Smooth muscle cell of the brain vasculature (primary cell): ENCODE measurements at regions not wholly inside any gene's neighbourhood (a gene's known extent, or its start where the extent isn't known, plus 50 kb on each side); places are given as distances from the start of the nearest gene placed in this dataset.
A peak's percentile ranks its signal among the peaks of the same experiment; 100 is the strongest.

Experiments
- DNase-seq: peaks from one replicate; pipeline ENCODE4 v3.0.0-alpha.2; 2012; ENCODE audit warnings: low read depth, low spot score

DNA sequence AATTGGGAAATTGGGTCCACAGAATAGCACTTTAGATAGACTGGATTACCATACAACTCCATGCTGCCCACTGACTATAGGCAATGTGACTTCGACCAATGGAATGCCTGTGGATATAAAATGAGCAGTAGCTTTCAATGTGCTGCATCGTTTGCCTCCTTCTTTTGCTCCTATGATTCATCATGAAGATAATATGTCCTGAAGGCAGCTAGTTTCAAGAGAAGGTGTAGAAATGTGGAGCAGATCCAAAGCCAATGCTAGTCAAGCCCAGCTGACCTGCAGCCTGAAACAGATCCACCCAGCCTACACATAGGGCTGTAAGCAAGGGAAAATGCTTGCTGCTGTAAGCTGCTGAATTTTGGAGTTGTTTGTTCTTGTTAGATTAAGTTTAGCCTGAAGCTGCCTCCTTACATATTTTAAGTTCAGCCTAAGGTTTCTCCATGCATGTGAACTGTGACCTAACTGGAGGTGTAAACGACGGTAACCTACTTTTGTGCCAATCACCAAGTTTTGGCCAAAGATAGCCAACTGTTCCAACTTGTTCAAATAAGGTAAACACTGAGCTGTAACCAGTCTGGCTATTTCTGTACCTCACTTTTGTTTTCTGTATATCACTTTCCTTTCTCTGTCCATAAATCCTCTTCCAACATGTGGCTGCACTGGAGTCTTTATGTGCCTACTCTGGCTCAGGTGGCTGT is 169.1 kb upstream of the AVPR1A start:
- DNase-seq, result no peak

DNA sequence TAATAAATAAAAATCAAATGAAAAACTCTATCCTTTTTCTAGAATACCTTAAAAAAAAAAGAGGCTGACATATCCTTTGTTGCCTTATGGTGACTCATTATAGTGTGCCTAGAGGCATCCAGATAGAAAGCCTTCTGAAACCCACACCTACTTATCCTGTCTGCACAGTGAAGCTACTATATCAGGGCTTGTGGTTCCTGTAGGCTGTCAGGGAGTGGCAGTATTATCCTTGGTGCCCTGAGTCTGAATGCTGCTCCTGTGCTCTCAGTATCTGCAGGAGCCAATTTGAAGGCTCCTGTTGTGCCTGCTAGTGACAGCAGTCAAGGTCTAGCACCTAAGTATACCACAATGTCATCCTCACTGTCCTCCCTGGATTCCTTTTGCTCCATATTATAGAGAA is 168.4 kb upstream of the AVPR1A start:
- DNase-seq, result no peak

DNA sequence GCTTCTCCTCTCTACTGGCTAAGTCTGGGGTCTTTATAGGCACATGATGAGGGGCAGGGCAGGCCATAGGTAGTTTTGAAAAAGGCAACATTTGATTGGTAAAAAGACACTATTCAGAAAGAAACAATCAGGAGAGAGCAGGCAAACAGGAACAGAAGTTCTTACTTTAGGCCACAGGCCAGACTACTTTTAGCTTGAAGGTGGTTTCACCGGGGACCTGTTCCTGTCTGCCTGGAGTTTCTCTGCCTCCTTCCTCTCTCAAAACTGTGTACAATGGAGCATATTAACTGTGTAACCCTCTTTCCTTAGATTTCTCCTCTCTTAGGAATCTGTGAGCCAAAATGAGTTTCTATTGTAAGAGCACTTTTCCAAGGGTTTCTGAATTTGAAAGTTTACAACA is 167.9 kb upstream of the AVPR1A start:
- no peak for DNase-seq

DNA sequence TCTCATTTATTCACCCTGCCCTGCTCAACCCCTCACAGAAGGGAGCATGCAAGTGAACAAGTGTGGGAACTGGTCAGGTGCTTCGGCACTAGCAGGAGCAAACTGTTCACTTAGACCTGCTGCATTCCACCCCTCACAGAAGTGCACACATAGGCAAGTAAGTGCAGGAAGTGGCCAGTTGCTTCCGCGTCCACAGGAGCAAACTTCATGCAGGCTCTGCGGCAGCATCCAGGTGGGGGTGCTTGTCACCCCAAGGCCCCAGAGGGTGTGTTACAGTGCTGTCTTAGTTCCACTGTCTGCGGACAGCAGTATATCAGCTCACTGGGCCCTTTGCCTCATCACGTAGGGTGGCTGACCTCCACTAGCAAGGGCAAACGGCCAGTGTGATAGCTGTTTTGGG is 167.3 kb upstream of the AVPR1A start:
- DNase-seq, result no peak

DNA sequence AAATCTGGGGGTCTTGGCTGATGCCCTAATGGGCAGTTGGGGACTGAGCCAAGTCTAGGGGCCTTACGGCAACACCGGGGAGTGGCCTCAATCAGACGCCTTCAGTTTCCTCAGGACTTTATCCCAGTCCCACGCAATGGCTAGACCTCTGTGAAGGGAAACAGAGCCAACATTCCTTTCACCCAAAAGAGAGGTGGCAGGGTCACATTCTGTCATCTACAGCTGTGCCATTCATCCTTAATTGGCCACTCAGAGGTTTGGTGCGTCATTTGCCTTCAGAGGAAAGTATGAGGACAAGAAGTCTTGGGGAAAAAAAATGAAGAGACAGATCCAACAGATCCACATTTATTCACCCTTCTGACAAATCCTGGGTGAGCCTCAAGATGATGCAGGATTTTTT is 166.9 kb upstream of the AVPR1A start:
- DNase-seq, result no peak

DNA sequence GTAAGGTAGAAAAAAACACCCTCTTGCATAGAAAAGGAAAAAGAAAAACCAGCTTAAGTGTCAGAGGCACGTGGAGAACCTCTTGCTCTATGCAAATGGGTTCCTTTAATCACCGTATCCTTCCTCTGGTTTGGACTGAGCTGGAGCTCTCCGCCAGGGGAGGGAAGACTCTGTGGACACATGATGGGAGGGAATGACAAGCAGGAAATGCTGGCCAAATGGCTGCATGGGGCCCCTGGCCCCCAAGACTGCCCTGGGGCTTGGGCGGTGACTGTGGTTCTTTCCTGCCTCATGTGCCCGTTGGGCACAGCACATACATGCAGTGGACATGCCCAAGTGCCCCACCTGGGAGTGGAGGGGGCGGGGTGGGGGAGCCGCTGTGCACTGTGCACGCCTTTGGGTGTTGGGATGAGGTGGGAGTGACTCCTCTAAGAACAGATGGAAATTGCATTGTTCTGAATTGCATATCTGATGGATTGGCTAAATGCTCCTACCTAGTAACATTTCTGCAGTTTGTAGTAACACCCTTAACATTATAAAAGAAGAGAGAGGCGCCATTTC is 166.4 kb upstream of the AVPR1A start:
- no peak for DNase-seq

DNA sequence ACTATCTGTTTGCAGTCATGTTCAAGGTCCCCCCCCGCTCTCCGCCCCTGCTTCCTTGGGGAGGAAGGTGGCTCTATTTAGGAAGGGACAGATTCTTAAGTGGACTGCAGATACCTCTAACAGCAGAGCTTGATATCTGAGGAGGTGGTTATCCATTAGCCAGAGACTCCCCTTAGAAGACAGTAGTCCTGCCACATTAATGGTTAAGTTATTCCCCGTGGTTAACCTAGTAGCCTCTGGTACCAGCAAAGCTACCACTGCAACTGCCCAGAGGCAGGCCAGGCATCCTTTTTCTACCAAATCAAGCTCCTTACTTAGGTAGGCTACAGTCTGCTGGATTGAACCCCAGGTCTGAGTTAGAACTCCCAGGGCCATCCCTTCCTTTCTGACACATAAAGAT is 162.1 kb upstream of the AVPR1A start:
- DNase-seq, result no peak

DNA sequence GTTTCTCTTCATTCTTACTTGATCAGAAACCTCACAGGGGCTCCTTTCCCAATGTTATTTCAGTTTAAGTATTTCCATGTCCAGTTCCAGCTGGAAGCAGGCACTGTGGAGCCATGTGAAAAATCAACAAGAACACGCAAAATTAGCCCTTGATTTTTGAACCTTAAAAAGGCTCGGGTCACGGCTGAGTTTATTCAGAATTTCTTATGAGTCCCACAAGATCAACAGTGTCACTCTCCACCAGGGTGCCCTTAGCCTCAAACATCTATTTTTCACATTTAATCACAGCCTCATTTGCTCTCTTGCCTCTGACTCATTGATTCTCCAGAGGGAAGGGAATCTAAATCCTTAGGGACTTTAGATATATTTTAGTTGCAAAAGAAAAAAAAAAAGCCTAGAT is 157.7 kb upstream of the AVPR1A start:
- DNase-seq, result peak; percentile 86

DNA sequence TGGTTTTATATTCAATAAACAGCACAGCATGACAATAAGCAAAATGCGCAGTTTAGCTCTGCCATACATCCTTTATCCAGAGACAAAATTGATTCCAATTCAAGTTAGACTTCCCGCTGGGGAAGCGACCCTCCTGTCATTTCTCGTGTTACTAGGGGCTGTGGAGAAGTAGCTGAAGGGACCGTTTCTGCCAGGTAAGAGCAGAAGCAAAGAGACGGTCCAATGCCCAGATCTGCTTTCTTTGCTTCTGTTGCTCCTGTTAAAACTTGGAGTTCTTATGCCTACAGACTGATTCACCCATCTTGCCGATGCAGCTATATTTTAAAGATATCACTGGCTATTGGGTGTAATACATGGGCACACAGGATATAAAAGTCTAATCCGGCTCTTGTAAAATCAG is 156.8 kb upstream of the AVPR1A start:
- DNase-seq, result no peak

DNA sequence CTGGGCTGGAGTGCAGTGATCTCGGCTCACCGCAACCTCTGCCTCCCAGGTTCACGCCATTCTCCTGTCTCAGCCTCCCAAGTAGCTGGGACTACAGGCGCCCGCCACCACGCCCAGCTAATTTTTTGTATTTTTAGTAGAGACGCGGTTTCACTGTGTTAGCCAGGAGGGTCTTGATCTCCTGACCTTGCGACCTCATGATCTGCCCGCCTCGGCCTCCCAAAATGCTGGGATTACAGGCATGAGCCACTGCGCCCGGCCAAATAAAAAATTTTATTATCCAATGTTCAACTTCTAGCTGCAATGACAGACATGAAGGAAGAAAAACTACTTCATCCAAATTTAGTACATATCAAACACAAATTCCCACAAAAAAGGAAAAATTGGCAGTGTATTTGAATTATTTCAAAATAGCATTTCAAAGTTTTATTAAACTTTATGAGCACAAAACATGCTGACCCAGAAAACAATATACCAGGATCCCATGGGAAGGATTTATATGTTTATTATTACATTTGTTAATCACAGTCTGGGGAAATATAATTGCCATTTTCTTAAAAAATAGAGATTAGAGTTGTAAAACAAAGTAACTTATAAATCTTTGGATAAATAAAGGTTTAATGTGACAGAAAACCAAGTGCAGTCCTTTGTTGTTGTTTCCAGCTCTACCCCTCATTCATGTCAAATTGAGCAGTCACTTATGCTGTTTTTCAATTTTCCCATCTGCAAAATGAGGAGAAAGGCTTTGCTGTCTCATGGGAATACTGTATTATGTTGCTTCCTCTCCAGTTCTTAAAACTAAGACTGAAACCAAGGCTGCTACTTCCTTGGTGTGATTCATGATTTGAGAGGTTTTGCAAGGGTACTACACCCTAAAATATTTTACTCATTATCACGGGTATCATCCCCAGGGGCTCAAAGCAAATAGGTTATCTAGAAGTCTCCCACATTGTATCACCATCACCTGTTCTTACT is 155.2 kb upstream of the AVPR1A start:
- DNase-seq, result no peak

DNA sequence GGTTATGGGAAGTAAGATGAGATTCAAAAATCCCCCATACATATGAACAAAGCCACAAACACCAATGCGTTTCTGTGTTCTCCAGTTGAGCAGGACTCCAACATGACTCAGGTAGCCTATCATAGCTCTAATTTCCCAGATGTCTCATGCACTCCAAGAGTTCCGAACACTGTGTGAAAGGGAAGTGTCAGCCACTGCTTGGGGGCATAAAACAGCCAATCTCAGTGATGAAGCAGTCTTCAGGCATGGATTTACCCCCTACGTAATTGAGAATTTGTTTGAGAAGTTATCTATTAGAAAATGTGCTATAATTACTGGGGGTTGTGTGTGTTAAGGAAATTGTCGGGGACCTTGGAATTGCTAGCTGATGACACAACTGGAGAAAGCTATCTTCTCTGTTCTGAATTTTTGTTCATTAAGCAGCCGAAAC is 153.9 kb upstream of the AVPR1A start:
- DNase-seq, result no peak

DNA sequence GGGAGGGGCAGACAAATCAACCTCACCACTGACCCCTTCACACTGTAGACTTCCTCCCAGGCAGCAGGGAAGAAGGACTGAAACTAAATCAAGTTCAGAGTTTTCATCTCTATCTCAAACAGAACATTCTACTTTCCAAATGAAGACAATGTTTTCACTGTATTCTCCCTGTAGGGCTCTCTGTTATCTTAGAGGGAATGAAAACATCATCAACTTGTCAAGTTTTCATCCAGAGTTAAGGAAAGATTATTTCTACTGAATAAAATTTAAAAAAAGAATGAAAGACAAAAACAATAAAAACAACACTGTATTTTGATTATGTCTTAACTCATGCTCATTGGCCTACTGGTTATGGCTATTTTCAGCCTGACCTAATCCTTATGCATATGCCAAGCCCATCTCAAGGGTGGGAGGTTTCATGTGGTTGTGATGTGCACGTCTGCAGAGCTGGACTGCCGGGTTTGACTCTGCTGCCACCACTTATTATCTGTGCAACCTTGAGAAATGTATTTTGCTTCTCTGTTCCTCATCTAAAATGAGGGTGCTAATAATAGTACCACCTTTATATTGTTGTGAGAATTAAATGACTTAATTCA is 152.0 kb upstream of the AVPR1A start:
- DNase-seq, result no peak

DNA sequence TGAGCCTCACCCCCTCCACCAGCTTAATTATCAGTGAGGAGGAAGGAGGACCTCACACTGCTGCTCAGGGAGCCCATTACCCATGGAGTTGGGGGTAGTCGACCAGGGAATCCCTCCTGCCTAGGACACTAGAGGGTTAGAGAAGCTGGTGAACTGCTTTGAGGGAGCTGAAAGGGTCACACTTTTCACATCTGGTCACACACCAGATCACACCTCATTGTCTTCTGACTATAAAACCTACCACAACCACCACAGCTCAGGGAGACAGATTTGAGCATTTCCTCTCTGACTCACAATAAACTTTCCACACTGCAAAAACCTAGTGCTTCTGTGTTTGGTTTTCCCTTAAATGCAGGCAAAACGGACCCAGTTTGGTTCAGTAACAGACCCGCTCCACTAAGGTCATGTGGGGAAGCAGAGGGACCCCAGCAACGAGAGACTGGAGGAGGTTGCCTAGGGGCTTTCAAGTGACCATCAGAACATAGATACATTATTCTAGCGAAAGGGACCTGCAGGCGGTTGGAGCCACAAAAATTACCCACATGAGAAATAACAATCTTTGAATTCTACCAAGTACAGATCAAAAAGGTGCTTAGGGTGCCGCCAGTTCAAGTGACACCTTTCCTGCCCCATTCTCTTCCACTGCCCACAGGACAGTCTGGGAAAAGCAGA is 151.4 kb upstream of the AVPR1A start:
- DNase-seq, result no peak

DNA sequence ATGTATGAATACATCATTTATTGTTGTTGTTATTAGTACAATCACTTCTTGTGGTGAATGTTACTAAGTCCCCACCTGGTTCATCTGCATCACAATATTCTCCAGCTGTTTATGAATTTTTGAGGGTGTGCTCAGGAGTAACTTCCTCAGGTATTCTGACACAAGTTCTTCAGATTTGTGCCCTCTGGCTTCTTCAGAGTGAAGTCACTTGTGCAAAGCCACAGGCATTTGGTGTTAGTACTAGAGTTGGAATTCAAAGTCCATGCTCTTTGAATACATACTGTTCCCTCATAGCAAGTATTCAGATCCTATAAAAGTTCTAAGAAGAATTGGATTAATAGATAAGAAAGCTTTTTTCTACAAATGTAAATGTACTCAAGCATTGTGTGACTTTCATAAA is 150.3 kb upstream of the AVPR1A start:
- DNase-seq, result no peak

DNA sequence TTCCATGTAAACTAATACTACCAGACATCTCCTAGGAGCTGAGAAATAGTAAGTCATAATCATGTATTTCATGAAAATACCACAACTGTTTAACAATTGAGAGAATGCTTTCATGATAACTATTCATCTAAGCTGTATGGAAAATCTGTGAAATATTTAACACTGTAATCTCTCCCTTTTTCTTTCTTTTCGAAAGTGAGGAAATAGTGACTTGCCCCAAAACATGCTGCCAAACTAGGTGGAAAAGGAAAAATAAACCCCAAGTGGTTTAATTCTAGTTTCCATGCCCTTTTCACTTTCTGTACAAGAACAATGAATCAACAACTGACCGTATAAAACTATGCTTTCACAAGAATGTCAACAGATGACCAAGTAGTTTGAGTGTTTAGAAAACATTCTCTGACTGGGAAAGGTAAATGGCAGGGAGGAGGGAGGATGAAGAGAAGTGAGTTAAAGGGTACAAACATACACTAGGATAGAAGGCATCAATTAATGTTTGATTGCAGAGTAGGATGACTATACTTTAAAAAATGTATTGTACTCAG is 147.5 kb upstream of the AVPR1A start:
- no peak for DNase-seq

DNA sequence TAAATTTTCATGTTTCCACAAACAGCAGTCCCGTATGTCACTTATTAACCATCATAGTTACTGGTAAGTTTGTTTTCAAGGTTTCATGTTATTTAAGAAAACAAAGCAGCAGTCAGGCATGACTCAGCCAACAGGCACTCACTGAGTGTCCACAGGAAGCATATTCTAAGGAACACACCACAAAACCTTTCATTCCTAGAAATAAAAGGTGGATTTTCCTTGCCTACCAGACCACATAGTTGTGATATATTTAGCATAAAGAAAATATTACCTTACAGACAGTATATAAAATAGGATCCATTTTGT is 143.3 kb upstream of the AVPR1A start:
- peak; percentile 76 for DNase-seq

DNA sequence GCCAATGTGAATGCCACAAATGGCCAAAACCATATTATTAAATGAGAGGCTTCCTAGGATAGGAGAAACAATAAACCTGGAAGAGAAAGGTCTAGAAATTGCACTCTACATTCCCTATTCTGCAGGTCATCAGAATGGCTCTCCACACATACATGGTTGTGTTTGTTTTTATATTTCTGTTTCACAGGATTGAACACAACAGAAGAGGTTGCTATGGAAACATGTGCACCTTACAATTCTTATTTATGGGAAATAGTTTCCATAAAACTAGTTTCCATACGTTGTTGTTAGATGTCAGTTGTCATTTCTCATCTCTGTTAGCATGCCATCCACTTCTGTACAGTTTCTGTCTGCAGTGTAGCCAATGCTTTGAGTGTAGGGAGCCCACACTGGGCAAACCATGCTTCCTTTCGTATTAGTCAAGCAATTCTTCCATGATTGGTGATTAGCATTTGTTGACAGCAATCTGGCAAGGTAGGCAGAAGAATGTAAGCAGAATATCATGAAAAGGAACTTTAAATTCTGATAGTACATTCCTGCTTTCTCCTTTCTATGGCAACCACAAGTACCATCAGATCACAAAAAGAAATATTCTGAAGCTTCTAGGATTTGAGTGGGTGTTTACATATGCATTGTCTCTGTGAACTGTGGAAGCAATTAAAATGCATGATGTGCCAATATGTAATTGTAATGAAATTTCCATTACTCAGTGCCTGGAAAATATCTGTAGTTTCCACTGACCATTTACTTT is 141.6 kb upstream of the AVPR1A start:
- DNase-seq, result no peak

DNA sequence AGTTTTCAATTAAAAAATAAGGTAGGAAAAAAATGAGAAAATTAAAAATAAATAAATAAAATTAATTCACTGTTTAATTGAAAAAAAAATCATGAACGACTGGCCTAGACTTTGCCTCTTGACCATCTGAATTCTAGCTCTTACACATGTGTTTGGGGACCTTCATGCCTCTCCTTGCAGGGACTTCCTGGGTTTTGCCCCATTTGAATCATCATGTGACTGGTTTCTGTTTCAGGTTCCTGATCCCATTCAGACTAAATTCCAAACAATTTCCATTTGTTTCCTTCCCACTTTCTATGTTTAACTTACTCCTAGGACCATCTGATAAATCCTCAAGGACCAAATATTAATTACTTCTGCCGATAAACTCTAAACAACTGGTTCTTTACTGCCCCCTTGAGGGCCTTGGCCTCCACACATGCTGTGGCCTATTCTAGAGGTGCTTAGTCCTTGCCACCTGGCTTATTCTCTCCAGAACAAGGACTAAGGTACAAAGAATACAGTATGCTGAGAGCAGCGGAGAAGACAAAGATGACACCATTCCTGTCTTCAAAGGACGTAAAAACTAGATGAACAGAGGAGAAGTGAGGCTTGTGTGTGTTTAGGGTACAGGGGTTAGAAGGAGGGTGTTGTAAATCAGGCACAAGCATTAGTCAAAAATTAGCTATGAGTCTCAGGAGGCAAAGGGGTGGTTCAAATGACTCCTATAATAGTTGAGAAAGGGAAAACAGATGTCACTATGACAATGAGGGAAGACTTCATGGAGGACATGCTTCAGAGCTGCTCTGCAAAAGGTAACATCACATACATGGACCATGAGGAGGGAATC is 125.8 kb upstream of the AVPR1A start:
- DNase-seq, result no peak

DNA sequence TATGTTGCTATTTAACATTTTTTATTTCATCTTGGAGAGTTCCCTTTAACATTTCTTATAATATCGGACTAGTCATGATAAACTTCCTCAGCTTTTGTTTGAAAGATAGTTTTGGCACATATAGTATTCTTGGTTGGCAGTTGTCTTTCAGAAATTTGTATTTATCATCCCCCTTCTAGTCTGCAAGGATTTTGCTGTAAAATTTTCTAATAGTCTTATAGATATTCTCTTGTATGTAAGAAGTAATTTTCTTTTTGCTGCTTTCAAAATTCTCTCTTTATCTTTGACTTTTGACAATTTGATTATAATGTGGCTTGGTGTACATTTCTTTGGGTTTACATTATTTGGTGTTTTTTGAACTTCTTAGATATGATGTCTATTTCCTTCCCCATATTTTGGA is 116.0 kb upstream of the AVPR1A start:
- no peak for DNase-seq

DNA sequence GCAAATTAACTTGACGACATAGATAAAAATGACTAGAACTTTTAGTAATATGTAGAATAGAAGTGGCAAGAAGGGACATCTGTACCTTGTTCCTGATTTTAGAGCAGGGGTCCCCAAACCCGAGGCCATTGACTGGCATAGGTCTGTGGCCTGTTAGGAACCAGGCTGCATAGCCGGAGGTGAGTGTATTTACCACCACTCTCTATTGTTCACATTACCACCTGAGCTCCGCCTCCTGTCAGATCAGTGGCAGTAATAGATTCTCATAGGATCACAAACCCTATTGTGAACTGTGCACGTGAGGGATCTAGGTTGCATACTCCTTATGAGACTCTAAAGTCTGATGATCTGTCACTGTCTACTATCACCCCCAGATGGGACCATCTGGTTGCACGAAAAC is 113.6 kb upstream of the AVPR1A start:
- no peak for DNase-seq
